ENCODE measurements at regions not wholly inside any gene's neighbourhood (a gene's known extent, or its start where the extent isn't known, plus 50 kb on each side); places are given as distances from the start of the nearest gene placed in this dataset.
"Not testable (repeated sequence)": the region's sequence is repeated elsewhere in the genome, so short reads cannot be mapped to it uniquely, and the experiment has no call there.

DNA sequence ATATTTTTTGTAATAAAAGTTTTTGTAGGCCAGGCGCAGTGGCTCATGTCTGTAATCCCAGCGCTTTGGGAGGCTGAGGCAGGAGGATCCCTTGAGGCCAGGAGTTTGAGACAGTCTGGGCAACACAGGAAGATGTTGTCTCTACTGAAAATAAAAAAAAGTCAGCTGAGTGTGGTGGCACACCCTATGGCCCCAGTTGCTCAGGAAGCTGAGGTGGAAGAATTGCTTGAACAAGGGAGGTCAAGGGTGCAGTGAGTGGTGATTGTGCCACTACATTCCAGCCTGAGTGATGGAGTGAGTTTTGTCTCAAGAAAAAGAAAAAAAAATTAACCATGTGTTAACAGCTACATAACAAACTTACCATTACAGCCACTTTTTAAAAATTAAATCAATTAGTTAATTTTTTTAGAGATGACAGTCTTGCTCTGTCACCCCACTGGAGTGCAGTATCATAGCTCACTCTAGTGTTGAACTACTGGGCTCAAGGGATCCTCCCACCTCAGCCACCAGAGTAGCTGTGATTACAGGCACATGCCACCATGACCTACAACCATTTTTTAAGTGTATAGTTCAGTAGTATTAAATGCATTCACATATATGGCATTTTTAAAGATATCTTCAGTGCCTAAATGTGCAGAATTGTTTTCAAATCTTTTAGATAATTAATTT lies 67.2 kb upstream of the ACYP2 start:
- Mint-ChIP-seq H3K9me3 (peaks cover 5% of the 10 kb centered on the region), H3K27ac (no peak overlapping the region), H3K4me1 (peaks cover 20% of the 10 kb centered on the region), H3K36me3 (ENCODE audit: low read depth) (peaks cover 19% of the 10 kb centered on the region), H3K27me3 (no peaks in the 10 kb centered on the region), H3K4me3 (no peak overlapping the region)
- ChIA-PET CTCF (no interaction called here), POLR2A (no interaction called here)
- peak; percentile 29 for DNase-seq

DNA sequence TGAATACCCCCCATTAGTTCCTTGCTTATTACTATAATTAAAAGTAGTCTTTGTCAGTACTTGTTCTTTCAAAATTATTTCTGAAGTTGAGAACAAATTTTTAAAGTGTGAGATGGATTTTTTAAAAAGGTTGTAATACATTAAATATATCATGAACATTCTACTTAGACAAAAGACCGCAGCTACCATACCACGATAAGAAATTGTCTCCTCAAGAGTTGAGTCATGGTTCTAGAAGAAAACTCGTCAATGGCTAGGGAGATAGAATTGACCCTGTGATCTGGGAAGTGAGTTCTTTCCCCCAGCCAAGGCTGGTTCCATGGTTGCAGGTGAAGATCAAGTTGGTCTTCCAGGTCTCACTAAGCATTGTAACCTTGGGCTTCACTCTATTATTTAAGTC lies 67.8 kb upstream of the ACYP2 start:
- Mint-ChIP-seq H3K27me3 (no peaks in the 10 kb centered on the region), H3K4me3 (no peak overlapping the region), H3K9me3 (peaks cover 5% of the 10 kb centered on the region), H3K4me1 (peaks cover 15% of the 10 kb centered on the region), H3K36me3 (ENCODE audit: low read depth) (peaks cover 19% of the 10 kb centered on the region), H3K27ac (no peak overlapping the region)
- ChIA-PET CTCF (no interaction called here), POLR2A (no interaction called here)
- DNase-seq, result no peak

- Mint-ChIP-seq H3K36me3 (ENCODE audit: low read depth) (peaks cover 17% of the 10 kb centered on the region), H3K4me3 (no peak overlapping the region), H3K4me1 (peaks cover 11% of the 10 kb centered on the region), H3K27me3 (no peaks in the 10 kb centered on the region), H3K9me3 (peaks cover 5% of the 10 kb centered on the region), H3K27ac (no peak overlapping the region)
- POLR2A ChIA-PET, result no interaction called here
- DNase-seq, result no peak
- CTCF ChIA-PET, result no interaction called here
These were observed 68.3 kb upstream of the ACYP2 start for GRCh38 chr2:54047091-54047490.

DNA sequence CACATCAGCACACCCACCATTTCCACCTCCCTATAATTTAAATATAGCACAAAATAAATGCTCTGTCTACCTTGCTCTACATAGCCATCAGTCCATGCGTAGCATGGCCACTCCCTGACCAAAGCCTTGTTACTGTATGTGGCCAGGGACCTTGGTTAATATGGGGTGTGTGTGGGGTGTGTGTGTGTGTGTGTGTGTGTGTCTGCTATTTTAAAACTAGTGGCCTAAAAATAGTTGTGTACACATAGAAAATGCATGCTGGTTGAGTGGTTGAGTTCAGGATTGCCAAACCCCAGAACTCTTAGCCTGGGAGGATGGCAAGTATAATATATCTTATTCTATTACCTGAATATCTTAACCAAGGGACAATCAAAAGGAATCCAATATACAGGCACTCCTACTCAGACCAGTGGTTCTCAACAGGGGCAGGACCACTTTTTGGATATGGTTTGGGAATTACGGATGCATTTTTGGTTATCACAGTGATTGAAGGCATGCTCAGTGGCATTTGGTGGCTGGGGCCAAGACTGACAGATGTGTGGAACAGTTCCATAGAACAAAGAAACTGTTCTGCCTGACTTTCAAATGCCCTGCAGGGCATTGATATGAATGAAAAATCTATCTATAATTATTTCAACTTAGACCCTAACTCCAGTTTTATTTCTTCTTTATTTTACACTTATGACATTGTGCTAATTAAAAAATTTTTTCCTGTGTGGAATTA lies 72.3 kb upstream of the PSME4 start:
- ChIA-PET CTCF (no interaction called here), POLR2A (no interaction called here)
- H3K9me3 Mint-ChIP-seq, result peaks cover 5% of the 10 kb centered on the region
- H3K27me3 Mint-ChIP-seq, result no peaks in the 10 kb centered on the region
- no peak overlapping the region for H3K27ac Mint-ChIP-seq
- DNase-seq, result no peak
- H3K4me1 Mint-ChIP-seq, result peaks cover under 1% of the 10 kb centered on the region
- H3K4me3 Mint-ChIP-seq, result no peak overlapping the region
- peaks cover 10% of the 10 kb centered on the region for H3K36me3 Mint-ChIP-seq (ENCODE audit: low read depth)

DNA sequence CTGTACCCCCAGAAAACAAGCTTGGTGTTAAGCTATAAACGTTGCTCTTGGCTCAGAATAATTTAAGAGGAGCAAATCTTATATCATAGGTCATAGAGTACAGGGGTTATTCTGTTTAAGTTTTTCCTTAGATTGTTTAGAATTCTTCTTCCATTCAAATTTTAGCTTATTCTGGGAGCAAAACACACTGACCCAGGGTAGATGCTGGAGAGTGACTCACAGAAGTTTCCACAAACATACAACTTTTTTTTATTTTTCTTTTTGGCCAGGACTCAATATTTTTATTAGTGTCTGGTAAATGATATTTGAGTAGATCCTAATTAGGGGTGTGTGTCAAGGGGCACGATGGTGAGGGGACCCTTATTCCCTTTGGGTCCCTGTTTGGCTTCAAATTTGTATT lies 71.5 kb upstream of the PSME4 start:
- POLR2A ChIA-PET, result no interaction called here
- H3K4me3 Mint-ChIP-seq, result no peak overlapping the region
- H3K4me1 Mint-ChIP-seq, result no peaks in the 10 kb centered on the region
- CTCF ChIA-PET, result interaction anchor here (0.5 kb wide), 1 partner anchor 1564 kb away, joined by 3 read pairs; no protein-coding TSS in a partner anchor
- H3K27ac Mint-ChIP-seq, result no peak overlapping the region
- H3K9me3 Mint-ChIP-seq, result peaks cover 5% of the 10 kb centered on the region
- peaks cover 10% of the 10 kb centered on the region for H3K36me3 Mint-ChIP-seq (ENCODE audit: low read depth)
- H3K27me3 Mint-ChIP-seq, result no peaks in the 10 kb centered on the region
- DNase-seq, result no peak

GRCh38 chr2:54041135-54041534 lies 70.3 kb upstream of the PSME4 start:
- no peak overlapping the region for H3K27ac Mint-ChIP-seq
- ChIA-PET POLR2A (interaction anchor here (0.6 kb wide), 1 partner anchor 88 kb away, joined by 4 read pairs; no protein-coding TSS in a partner anchor), CTCF (interaction anchor here (0.7 kb wide), 1 partner anchor 17 kb away, joined by 4 read pairs; no protein-coding TSS in a partner anchor)
- DNase-seq, result no peak
- H3K4me1 Mint-ChIP-seq, result no peaks in the 10 kb centered on the region
- no peaks in the 10 kb centered on the region for H3K27me3 Mint-ChIP-seq
- H3K36me3 Mint-ChIP-seq (ENCODE audit: low read depth), result peaks cover 8% of the 10 kb centered on the region
- H3K4me3 Mint-ChIP-seq, result no peak overlapping the region
- peaks cover 5% of the 10 kb centered on the region for H3K9me3 Mint-ChIP-seq

- Mint-ChIP-seq H3K9me3 (peaks cover 5% of the 10 kb centered on the region), H3K36me3 (ENCODE audit: low read depth) (peaks cover 8% of the 10 kb centered on the region), H3K27me3 (no peaks in the 10 kb centered on the region), H3K27ac (no peak overlapping the region), H3K4me1 (no peaks in the 10 kb centered on the region), H3K4me3 (no peak overlapping the region)
- ChIA-PET POLR2A (no interaction called here), CTCF (no interaction called here)
- DNase-seq, result no peak
These were observed 69.9 kb upstream of the PSME4 start for GRCh38 chr2:54040685-54041084.

DNA sequence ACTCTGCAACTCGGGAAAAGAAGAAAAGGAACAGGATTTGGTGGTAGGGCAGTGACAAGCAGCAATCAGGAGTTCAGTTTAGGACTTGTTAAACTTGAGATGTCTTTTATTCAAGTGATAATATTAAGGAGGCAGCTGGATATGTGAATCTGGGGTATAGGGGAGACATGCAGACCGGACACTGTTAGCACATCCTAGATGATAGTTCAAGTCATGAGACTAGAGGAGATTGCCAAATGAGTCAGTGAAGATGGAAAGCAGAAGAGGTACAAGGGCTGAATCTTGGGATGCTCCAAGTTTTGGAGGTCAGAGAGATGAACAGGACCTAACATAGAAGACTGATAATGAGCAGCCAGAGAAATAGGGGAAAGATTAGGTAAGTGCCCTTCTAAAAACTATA lies 69.5 kb upstream of the PSME4 start:
- Mint-ChIP-seq H3K4me1 (no peaks in the 10 kb centered on the region), H3K9me3 (peaks cover 4% of the 10 kb centered on the region), H3K36me3 (ENCODE audit: low read depth) (peaks cover 6% of the 10 kb centered on the region), H3K27ac (no peak overlapping the region), H3K4me3 (no peak overlapping the region), H3K27me3 (no peaks in the 10 kb centered on the region)
- CTCF ChIA-PET, result no interaction called here
- no peak for DNase-seq
- POLR2A ChIA-PET, result no interaction called here

- POLR2A ChIA-PET, result interaction anchor here (0.6 kb wide), 1 partner anchor 1820 kb away, joined by 3 read pairs; no protein-coding TSS in a partner anchor
- no peak overlapping the region for H3K4me3 Mint-ChIP-seq
- DNase-seq, result no peak
- no peak overlapping the region for H3K27ac Mint-ChIP-seq
- no peaks in the 10 kb centered on the region for H3K27me3 Mint-ChIP-seq
- CTCF ChIA-PET, result interaction anchor here (0.5 kb wide), 1 partner anchor 1706 kb away, joined by 4 read pairs; no protein-coding TSS in a partner anchor
- no peaks in the 10 kb centered on the region for H3K4me1 Mint-ChIP-seq
- no peaks in the 10 kb centered on the region for H3K9me3 Mint-ChIP-seq
- H3K36me3 Mint-ChIP-seq (ENCODE audit: low read depth), result peaks cover 2% of the 10 kb centered on the region
These were observed 68.0 kb upstream of the PSME4 start for GRCh38 chr2:54038835-54039234.

- H3K27me3 Mint-ChIP-seq; H3K9me3 Mint-ChIP-seq; POLR2A ChIA-PET; H3K36me3 Mint-ChIP-seq (ENCODE audit: low read depth); CTCF ChIA-PET; H3K27ac Mint-ChIP-seq; DNase-seq; H3K4me1 Mint-ChIP-seq; H3K4me3 Mint-ChIP-seq: not testable (repeated sequence)
These were observed 60.5 kb upstream of the PSME4 start for GRCh38 chr2:54031288-54031687.

- Mint-ChIP-seq H3K4me3 (no peak overlapping the region), H3K27ac (no peak overlapping the region), H3K36me3 (ENCODE audit: low read depth) (peaks cover 5% of the 10 kb centered on the region), H3K4me1 (no peaks in the 10 kb centered on the region), H3K9me3 (peaks cover 9% of the 10 kb centered on the region), H3K27me3 (no peaks in the 10 kb centered on the region)
- no peak for DNase-seq
- POLR2A ChIA-PET, result no interaction called here
- CTCF ChIA-PET, result interaction anchor here (1.2 kb wide), 1 partner anchor 22 kb away, joined by 4 read pairs; no protein-coding TSS in a partner anchor
These were observed 60.0 kb upstream of the PSME4 start for GRCh38 chr2:54030806-54031205.

DNA sequence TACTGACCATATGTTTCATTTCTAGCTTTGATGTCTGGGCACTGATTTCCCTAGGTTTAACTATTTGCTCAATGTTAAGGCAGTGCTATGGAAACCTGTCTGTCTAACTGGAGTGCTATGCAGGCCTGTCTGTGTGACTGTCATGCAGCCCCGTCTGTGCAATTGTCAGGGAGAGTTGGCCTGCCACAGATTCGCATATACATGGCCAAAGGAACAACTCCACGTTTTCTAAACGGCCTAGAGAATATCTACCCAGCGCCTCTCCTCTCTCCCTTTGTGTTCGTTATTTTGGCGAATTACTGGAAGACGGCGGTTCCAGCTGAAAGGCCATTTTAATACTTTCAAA lies 59.6 kb upstream of the PSME4 start:
- no peak overlapping the region for H3K4me3 Mint-ChIP-seq
- H3K4me1 Mint-ChIP-seq, result no peaks in the 10 kb centered on the region
- H3K36me3 Mint-ChIP-seq (ENCODE audit: low read depth), result peaks cover 7% of the 10 kb centered on the region
- H3K27me3 Mint-ChIP-seq, result no peaks in the 10 kb centered on the region
- ChIA-PET CTCF (interaction anchor here (1.2 kb wide), 1 partner anchor 23 kb away, joined by 4 read pairs; no protein-coding TSS in a partner anchor), POLR2A (no interaction called here)
- DNase-seq, result no peak
- no peak overlapping the region for H3K27ac Mint-ChIP-seq
- peaks cover 11% of the 10 kb centered on the region for H3K9me3 Mint-ChIP-seq

DNA sequence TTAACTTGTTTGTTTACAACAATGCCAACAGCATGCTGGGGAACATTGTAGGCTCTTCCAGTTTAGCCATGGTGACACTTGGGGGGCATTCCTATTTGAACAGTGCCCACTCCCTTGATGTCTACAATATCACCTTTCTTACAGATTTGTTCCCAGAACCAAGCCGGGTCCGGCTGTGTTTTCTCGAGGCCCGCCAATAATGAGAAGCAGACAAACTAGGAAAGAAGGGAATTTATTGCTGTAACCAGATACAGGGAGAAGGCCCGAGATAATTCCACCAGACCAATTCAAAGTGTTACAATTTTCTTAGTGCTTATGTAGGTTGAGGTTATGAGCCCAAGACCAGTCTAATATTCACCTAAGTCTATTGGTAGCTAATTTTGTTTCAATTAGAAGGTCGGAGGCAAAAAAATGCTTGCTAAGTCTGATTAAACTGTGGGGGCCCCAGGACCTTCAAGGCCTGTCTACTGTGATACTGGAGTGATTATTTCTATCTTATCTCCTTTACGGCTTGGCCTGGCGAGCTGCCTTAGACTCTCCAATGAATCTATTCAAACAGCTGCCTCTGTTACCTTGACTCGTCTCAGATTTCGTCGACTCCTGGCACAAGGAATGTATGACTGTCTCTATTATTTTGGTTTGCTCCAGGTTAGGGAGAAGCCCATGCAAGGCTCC lies 59.1 kb upstream of the PSME4 start:
- Mint-ChIP-seq H3K4me1 (no peaks in the 10 kb centered on the region), H3K27ac (no peak overlapping the region), H3K9me3 (peaks cover 14% of the 10 kb centered on the region), H3K4me3 (no peak overlapping the region), H3K36me3 (ENCODE audit: low read depth) (peaks cover 7% of the 10 kb centered on the region), H3K27me3 (no peaks in the 10 kb centered on the region)
- no peak for DNase-seq
- POLR2A ChIA-PET, result no interaction called here
- CTCF ChIA-PET, result interaction anchor here (1.2 kb wide), 1 partner anchor 23 kb away, joined by 4 read pairs; no protein-coding TSS in a partner anchor

Measured in activated CD4-positive, alpha-beta T cell treated with anti-CD3 and anti-CD28 coated beads, Interleukin-2, amount 10 ng/mL, durations not matched to agents 7 days and 5 days (primary cell).